ENCODE measurements at regions not wholly inside any gene's neighbourhood (a gene's known extent, or its start where the extent isn't known, plus 50 kb on each side); places are given as distances from the start of the nearest gene placed in this dataset.
"Not testable (repeated sequence)": the region's sequence is repeated elsewhere in the genome, so short reads cannot be mapped to it uniquely, and the experiment has no call there.

- not testable (repeated sequence) for DNase-seq
These were observed 797.3 kb downstream of the KCNA4 start for GRCh38 chr11:29219531-29219930.

GRCh38 chr11:29217901-29218300 lies 798.9 kb downstream of the KCNA4 start:
- DNase-seq = no peak

- no peak for DNase-seq
These were observed 802.0 kb downstream of the KCNA4 start for GRCh38 chr11:29214833-29215232.

- no peak for DNase-seq
These were observed 805.6 kb downstream of the KCNA4 start for GRCh38 chr11:29211202-29211601.

- no peak for DNase-seq
These were observed 806.4 kb downstream of the KCNA4 start for GRCh38 chr11:29210426-29210825.

GRCh38 chr11:29208117-29208516 lies 808.7 kb downstream of the KCNA4 start:
- no peak for DNase-seq

- DNase-seq = peak; percentile 79
These were observed 815.9 kb downstream of the KCNA4 start for GRCh38 chr11:29200791-29201562.

GRCh38 chr11:29190313-29190712 lies 826.5 kb downstream of the KCNA4 start:
- DNase-seq = no peak

- DNase-seq = no peak
These were observed 829.6 kb downstream of the KCNA4 start for GRCh38 chr11:29187215-29187614.

- DNase-seq = no peak
These were observed 831.6 kb downstream of the KCNA4 start for GRCh38 chr11:29184939-29185890.

GRCh38 chr11:29183301-29183700 lies 833.5 kb downstream of the KCNA4 start:
- DNase-seq = no peak

- DNase-seq = no peak
These were observed 843.2 kb downstream of the KCNA4 start for GRCh38 chr11:29173660-29174062.

GRCh38 chr11:29171360-29171950 lies 845.4 kb downstream of the KCNA4 start:
- DNase-seq = no peak

- no peak for DNase-seq
These were observed 850.5 kb downstream of the KCNA4 start for GRCh38 chr11:29166306-29166705.

GRCh38 chr11:29163231-29163630 lies 853.6 kb downstream of the KCNA4 start:
- no peak for DNase-seq

- DNase-seq = no peak
These were observed 854.3 kb downstream of the KCNA4 start for GRCh38 chr11:29162491-29162890.

- no peak for DNase-seq
These were observed 855.6 kb downstream of the KCNA4 start for GRCh38 chr11:29161191-29161590.

GRCh38 chr11:29159552-29160465 lies 857.0 kb downstream of the KCNA4 start:
- DNase-seq = peak; percentile 57

- no peak for DNase-seq
These were observed 863.8 kb downstream of the KCNA4 start for GRCh38 chr11:29153078-29153477.

- DNase-seq = not testable (repeated sequence)
These were observed 874.3 kb downstream of the KCNA4 start for GRCh38 chr11:29142573-29142972.

- no peak for DNase-seq
These were observed 881.3 kb downstream of the KCNA4 start for GRCh38 chr11:29135504-29135903.

GRCh38 chr11:29131055-29131454 lies 885.8 kb downstream of the KCNA4 start:
- DNase-seq = no peak

All from DMS153 (cell line).